Stimulated activated CD4-positive, alpha-beta T cell treated with anti-CD3 and anti-CD28 coated beads, Interleukin-12 subunit alpha, Interleukin-12 subunit beta, amount 100 ng/mL, for 24 hours (primary cell): ENCODE measurements at regions not wholly inside any gene's neighbourhood (a gene's known extent, or its start where the extent isn't known, plus 50 kb on each side); places are given as distances from the start of the nearest gene placed in this dataset.

ENCODE experiments used
- DNase-seq, 2 experiments: peaks; one replicate each; pipeline ENCODE4 v3.0.0-alpha.2; 2020; ENCODE audit warnings: low read depth in 2 of 2

DNA sequence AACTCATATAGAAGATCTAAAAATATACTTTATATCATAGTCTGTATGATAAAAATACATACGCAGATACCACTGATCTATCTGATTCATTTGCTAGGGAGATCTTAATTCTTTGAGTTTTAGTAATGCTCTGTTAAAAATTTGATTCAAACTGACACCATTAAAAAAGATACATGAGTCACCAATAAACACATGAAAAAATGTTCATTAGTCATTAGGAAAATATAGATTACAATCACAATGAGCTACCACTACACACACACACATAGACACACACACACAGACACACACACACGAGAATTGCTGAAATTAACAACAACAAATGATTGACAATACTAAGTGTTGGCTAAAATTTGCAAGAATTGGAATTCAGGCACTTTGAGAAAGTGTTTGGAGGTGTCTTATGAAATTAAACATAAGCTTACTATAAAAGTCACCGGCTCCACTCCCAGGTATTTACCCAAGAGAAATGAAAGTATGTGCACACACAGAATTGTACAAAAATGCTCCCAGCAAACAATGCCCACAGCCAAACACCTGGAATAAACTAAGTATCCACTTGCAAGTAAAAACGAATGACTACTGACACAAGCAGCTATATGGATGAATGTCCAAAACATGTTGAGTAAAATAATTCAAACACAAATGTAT, 117.7 kb upstream of the GGTLC1 start:
- DNase-seq: no peak

DNA sequence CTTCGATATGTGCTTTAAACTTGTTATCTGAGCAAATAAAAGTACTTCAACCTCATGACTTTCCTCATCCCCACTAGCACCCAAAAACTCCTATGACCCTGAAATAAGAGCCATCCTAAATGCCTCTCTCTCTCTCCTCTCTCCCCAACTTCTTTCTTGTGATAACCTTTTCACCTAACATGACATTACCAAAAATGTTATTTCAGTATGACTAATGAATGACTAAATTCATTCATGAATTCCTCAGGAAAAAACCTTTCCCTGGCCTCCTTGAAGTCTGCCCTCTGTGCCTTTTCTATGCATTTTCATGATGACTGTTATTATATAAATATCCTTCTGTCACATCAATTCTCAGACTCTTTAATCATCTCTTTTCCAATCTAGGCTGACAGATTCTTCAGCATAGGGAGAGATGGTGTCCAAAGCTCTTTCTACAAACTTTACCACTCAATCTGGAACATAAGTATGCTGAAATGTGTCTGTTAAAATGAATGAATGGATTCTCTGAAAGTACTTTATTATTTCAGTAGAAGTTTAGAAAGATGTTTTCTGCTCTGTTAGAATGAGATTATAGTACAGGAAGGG, 114.3 kb upstream of the GGTLC1 start:
- no peak for DNase-seq

DNA sequence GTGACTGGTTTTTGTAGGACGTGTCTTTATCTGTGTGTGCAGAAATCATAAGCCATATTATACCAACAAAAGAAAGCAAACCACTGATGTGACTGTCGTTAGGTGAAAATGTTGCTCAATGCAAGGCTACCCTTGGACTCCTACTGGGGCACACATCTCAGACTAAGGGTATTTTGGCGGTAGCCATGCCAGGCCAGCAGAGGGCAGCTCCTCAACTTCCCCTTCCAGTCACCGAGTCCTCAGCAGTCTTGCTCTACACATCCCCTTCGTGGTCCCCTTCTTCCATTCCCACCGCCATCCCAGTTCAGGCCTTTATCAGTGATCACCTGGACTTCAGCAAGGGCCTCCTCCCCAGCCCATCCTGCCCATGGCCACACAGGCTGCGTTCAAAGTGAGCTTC, 113.7 kb upstream of the GGTLC1 start:
- DNase-seq: no peak

DNA sequence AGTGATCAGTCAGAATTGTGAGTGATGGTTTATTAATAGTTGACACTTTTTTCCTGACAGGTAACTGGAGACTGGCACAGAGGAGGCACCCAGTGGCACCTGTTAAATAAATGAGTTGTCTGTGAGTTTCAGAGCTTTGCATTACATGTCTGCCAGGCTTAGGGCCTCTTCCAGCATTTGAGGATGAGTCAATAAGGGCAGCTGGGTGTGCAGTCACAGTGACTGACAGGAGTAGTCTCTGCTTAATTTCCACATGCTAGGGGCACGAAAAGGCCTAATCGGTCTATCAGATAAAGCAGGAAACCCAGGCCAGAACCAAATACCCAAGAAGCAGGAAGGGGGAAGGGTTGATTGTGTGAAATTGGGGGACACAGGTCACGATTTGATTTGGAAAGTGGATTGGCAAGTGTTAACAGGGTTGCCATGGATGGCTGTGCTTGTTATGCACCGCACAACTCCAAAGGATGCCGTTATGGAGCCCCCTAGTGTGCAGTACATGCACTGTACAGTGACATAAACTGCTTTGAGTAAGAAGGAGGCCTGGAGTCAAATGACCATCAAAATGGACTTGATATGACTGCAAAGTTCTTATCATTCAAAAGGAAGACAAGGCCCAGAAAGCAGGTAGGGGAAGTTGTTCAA, 111.9 kb upstream of the GGTLC1 start:
- peak; percentile 18 to 33 for DNase-seq

DNA sequence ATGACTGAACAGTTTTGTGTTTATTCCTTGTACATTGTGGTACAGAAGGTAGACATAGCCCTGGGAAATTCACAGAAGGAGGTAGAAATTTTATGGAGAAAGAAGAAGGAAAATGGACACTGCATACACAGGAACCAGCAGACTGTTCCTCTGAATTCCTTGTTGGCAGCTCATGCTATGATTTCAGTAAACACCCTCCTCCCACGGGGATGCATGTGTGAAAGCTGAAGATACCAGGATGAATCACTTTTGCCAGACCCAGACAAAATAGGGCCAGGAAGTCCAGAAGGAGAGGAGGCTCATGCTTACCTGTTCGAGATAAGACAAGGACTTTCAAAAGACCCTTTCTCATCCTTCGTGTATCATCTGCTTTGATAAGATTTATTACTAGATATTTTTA, 110.3 kb upstream of the GGTLC1 start:
- no peak for DNase-seq

DNA sequence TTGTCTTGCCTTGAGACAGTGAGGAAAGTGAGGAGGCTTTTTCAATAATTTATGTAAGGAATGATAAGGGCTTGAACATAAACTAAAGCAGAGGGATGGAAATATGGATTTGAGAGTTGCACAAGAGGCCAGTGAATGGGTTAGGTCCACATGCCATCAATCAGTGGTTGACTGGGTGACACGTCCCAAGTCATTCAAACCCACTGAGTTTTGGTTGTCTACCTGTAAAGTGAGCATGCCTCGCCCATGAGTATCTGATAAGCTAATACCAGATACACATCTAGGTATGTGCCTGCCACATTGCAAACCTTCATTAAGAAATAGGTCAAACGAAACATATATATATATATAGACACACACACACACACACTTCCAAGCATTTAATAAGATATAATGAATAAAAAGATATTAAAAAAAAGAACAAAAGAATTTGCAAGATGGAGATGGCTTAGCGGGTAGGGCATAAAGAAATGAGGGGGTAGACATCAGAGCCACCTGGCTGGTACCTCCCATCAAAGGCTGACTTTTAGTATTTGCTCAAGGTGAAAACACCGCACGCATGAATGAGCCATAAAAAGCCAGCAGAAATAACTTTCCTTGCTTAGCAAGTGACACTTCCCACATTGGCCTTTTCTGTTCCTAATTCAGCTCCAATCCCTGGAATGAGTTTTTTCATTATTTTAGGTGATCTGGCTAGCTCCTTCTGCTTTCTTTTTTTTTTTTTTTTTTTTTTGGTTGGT, 109.1 kb upstream of the GGTLC1 start:
- no peak for DNase-seq

DNA sequence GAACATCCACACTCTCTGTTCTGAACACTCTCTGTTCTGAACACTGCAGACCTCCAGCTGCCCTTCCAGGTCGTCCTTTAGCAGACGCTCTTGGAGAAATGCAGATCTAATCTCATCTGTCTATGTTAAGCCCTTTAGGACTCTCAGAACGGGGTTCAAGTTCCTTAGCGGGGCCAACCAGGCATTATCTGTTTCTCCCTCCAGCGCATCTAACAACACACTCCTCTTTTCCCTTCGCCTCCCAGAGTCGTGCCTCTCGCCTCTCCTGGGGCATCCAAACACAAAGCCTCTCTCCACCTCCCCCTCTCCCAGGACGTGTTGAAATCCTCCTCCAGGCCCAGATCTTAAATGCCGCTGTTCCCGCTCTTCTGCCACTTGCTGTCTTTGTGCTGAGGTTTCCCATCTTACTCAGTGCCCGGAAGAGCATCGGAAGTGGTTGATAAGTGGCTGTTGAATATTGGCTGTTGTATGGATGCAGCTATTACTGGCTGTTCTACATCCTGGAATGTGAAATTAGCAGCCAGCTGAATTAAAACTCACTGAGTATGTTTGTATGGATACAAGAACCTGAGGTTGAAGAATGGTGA, 108.4 kb upstream of the GGTLC1 start:
- no peak for DNase-seq

DNA sequence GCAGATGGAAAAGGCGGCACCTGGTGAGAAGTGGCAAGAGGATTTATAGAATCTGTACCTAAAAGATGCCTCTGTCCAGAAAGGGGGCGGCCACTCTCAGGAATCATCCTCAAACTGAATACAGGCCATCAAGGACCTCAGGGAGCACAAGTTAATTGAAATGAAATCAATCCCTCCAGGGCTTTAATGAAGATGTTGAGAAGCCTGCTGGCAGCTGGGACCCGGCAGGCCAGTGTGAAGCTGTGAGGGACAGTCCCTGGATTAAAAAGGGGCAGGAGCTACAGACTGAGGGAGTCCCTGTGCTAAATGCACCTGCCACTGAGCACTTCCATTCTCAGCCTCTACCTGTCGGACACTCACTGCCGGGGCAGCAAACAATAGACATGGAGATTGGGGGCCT, 107.7 kb upstream of the GGTLC1 start:
- DNase-seq: no peak

DNA sequence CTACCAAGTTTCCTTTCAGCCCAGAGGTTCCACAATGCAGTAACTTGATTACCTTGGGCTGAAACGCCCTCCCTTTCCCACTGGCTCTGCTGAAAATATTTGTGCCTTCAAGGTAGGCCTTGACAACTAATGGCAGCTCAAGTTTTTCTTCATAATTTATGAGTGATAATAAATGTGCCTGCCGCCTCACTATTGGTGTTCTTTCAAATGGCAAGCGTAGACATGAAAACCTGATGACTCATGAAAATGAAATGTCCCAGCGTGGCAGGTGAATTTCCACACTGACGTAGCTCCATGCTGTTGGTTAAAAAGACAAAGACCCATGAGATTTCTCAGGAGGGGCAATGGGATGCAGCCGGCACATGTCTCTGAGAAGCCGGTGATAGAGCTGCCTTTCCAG, 107.2 kb upstream of the GGTLC1 start:
- DNase-seq: no peak

DNA sequence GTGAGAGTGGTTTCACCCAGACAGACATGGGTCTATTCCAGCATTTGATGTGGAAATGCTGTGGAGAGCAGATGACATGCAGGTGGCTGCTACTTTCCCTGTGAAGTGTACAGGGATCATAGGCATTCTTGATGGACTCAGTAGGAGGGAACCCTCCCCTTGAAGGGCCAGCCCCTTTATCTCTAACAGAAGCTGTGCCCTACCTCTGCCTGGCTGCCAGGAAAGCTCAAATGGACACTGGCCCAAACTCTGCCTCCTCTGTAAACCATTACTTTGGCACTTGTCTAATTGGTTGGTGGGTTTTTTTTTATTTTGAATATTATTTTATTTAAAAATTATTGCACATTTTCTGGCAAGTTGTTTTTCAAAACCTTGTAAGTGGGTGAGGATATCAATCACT, 106.7 kb upstream of the GGTLC1 start:
- DNase-seq: no peak

DNA sequence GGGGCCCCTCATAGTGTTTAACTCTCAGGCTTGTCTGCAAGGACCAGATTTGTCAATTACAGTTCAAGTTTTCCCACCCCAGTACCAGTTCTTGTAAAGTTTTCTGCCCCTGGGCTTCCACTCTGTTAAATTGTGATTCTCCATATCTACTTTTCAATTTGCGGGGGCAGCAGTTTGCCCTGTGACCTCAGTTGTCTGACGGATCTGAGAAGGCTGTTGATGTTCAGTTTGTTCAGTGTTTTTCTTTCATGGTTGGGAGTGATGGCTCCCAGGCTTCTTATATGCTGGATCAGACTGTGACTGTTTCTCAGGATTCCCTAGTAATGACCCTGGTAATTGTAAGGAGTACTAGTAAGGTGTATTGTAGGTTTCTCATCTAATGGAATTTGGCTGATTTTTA, 101.0 kb upstream of the GGTLC1 start:
- no peak for DNase-seq

DNA sequence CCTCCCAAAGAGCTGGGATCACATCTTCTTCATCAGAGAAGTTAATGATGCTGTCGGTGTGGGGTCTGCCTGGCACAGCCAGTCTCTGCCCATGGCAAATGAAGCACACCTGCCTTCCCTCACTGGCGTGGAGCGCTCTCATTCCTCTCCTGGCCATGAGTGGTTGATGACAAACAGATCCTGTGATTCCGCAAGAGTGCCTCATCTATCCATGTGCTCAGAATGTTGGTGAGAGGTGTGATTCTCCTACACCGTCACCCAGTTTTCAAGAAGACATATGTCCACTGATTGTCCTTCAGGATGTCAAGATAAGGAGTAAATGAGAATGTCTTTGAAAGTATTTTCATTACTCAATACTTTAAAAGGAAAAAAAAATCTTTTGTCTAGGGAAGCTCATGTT, 97.5 kb upstream of the GGTLC1 start:
- no peak for DNase-seq

DNA sequence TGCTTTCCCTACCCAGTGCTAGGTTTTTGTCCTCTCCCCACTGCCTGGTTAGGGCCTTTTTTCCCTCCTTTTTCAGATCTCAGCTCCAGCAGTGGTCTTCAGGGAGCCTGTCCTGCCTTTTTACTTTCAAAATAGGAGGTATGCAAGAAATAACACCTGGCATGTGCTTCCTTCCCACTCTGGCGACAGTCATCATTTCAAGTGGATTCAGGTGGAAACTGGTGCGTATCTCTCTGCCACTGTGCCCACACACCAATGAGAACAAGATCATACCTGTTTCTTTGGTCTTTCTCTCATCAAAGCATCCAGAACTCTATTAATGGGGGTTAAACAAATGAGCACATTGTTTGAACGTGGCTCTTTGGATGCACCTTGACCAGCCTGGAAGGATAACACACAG, 95.7 kb upstream of the GGTLC1 start:
- DNase-seq: no peak

DNA sequence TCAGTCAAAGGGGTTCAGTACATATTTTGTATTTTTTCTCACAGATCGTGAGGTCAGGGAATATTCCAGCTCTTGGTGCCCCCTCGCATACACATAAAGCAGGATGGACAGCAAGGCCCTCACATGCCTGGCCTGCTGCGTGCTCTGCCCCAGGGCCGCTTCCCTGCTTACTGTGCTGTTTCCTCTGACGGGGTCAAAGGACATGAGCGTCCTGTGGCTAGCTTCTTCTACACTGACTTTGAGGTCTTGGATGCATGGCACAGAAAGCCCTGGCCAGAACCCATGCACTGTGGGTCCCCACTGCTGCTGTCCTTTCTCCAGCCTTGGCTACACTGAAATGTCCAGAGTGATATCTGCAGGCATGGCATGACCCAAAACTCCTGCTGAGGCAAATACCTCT, 92.5 kb upstream of the GGTLC1 start:
- no peak for DNase-seq

DNA sequence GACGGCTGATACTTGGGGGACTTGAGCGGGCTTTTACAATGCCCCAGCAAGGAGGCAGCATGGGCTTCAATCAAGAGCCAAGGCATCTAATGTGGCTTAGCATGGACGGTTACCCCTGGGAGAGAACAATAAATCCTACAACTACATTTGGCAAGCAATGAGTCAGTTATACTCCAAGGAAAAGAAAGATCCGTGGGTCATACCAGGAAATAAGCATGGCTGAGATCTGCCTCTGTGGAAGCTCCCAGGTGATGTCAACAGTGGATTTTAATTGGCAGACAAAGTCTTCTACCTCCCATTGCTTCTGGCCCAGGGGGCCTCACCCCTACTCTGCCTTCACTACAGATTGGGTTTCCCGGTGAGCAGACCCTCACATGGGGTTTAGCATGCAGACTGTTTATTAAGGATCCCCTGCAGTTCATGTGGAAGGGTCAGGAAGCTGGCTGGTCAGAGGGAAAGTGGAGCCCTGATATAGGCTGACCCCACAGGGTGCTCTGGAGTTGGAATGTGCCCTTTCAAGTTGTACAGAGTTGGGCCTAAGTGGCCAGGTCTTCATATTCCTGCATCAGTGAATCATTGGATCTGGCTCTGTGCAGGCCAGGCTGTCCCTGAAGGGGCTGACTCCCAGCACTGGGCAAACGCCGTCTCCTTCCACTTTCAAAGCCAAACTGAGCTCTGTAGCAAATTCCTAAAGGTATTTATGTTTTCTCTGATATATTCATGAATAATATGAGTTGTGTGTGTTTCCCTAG, 91.3 kb upstream of the GGTLC1 start:
- no peak for DNase-seq

DNA sequence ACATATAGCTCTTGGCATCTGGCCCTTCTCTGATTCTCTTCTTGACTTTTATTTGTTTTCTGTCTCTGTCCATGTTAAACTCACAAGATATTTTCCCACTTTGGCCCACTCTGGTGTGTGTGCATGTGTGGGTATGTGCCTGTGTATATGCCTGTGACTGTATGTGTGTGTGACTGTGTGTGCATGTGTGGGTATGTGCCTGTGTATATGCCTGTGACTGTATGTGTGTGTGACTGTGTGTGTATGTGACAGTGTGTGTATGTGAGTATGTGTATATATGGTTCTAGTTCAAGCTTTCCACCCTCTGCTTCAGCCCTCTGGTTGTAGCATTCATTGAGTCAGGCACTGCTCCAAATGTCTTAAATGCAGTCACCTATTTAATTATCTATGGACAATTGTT, 88.6 kb upstream of the GGTLC1 start:
- DNase-seq: no peak

DNA sequence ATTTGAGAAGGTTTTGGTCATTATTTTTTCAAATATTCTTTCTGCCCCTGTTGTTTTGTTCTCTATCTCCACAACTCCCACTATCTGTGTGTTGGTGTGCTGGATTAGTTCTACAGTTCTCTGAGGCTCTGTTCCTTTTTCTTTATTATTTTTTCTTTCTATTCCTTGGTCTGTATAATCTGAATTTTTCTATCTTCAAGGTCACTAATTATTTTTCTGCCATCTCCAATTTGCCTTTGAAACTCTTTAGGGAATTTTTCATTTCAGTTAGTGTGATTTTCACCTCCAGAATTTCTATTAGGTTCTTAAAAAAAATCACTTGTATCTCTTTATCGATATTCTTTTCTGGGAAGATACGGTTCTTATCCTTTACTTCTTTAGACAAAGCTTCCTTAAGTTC, 82.1 kb upstream of the GGTLC1 start:
- DNase-seq: no peak

DNA sequence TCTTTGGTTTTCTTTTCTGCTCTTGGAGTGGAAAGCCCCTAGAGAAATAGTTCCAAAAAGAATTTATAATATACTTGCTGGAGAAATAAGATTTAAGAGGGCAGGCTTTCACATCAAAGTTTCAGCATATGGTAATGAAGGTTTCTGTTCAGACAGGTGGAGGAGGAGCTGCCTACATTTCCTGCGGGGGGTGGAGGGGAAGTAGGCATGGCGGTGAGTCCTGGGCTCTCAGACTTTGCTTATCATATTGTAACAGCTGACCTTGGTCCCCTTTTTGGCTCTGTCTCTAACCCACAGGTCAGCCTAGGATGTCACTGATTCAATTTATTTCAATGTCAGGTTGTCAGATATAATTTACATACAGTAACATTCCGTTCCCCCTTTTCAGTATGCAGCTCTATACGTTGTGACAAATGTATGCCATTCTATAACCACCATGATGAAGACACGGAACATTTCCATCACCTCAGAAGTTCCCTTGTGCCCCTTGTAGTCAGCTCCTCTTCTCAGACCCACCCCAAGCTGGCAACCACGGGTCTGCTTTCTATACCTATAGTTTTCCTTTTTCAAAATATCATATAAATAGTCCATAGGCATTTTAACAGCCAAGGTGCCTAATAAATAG, 77.6 kb upstream of the GGTLC1 start:
- DNase-seq: no peak

DNA sequence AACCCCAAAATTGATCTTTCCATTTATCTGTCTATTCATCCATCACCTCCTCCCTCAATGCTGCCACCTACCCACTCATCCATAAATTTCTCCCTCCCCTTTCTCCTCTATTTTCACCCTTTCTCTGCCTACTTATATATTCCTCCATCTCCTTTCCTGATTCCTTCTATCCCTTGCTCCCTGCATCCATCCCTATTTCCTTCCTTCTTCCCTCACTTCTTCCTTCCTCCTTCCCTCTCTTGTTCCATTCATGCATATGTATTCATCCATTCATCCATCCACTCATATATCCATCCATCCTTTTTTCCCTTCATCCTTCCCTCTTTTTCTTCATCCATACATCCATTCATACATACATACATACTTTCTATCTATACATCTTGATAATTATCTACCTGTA, 76.3 kb upstream of the GGTLC1 start:
- no peak for DNase-seq

DNA sequence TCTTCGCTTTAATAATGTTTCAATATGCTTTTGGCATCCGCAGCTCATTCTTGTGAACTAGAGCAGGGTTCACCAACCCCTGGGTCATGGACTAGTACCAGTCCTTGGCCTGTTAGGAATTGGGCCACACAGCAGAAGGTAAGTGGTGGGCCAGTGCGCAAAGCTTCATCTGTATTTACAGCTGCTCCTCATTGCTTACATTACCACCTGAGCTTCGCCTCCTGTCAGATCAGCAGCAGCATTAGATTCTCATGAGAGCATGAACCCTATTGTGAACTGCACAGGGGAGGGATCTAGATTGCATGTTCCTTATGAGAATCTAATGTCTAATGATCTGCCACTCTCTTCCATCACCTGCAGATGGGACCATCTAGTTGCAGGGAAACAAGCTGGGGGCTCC, 75.5 kb upstream of the GGTLC1 start:
- no peak for DNase-seq

DNA sequence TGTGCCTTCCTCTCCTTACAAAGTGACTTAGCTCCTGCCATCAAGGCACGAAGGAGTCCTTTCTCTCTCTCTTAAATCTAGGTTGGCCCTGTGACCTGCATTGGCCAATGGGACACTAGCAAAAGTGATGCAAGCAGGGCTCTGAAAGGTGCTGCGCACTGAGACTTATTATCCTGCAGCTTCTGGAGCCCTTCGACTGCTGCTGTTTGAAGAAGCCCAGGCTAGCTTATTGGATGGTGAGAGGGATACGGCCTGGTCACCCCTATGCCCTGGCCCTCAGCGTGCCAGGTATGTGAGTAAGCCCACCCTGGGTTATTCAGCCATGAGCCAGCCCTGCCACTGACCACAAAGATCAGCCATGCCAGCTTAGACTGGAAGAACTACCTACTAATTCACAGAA, 74.5 kb upstream of the GGTLC1 start:
- no peak for DNase-seq
